DND-41 (cell line): ENCODE measurements at regions not wholly inside any gene's neighbourhood (a gene's known extent, or its start where the extent isn't known, plus 50 kb on each side); places are given as distances from the start of the nearest gene placed in this dataset.
"Not testable (repeated sequence)": the region's sequence is repeated elsewhere in the genome, so short reads cannot be mapped to it uniquely, and the experiment has no call there.

Experiments
- CTCF ChIP-seq: IDR thresholded peaks from 2 replicates; pipeline ENCODE4 v1.5.1; 2012; ENCODE audit warnings: borderline replicate concordance, low read length, moderate library complexity, mild to moderate bottlenecking; ENCODE audit not compliant: poor library complexity, severe bottlenecking; ENCODE audit errors: extremely low read depth
- EZH2 ChIP-seq: IDR thresholded peaks from 3 replicates; pipeline ENCODE4 v1.6.1; 2012; ENCODE audit warnings: borderline replicate concordance, low read depth, mild to moderate bottlenecking, moderate library complexity, low read length, inconsistent platforms; ENCODE audit not compliant: severe bottlenecking

GRCh38 chr17:77533697-77534096 lies 392.9 kb downstream of the SEC14L1 start:
- TF ChIP-seq CTCF, EZH2: not testable (repeated sequence)
